Activated CD4-positive, alpha-beta T cell treated with anti-CD3 and anti-CD28 coated beads, Interleukin-2, amount 50 U/mL, for 16 hours (primary cell): ENCODE measurements at regions not wholly inside any gene's neighbourhood (a gene's known extent, or its start where the extent isn't known, plus 50 kb on each side); places are given as distances from the start of the nearest gene placed in this dataset.
A peak's percentile ranks its signal among the peaks of the same experiment; 100 is the strongest.

Experiments used
- DNase-seq: peaks from one replicate; pipeline ENCODE4 v3.0.0-alpha.2; 2020

DNA sequence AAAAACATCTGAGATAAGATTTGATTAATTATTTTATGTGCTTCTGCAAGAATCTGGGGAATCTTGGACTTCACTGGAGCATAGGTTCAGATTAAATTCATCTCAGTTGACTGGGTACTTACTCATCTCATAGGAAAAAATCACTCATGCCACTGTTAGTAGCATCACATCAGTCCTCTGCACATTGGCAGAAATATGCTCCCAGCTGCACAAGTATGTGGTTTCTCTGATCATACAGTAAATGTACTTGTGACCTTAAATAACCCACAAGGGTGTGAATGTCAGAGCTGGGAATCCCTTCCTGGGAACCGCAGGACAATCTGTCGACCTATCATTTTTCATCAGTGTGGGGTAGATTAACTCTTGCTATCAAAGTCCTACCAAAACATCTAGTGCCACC, 203.7 kb upstream of the SLC24A2 start:
- DNase-seq: peak; percentile 24

DNA sequence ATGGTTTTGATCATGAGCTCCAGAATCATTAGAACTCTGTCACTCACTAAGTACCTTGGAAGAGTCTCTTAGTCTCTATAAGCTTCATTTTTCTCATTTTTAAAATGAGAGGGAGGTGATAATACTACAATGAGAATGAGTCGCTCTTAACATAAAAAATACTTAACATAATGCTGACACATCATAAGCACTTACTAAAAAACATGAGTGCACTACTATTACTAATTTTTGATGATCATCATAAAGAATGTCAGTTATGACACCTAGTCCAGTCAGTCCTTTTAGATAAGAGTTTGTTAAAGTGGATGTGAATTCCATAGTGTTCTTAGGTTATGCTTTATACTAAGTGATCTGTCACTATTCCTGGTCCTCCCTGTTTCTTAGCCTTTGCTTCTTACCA, 200.4 kb upstream of the SLC24A2 start:
- no peak for DNase-seq

DNA sequence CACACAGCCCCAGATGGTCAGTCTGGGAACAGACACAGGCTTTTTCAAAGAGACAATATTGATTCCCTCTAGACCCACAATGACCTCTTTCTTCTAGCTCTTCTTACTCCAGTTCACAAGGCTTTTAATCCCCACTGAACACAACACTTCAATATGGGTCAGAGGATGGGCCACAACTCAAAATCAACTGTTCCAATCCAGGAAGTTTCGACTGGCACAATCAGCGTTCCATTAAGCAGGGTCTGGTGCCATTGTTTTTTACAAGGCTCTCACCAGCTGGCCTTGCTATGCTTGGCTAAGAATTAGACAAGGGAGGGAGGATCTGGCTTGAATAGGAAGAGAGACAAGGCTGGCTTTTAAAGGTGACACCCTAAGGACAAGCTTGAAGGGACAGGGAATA, 199.4 kb upstream of the SLC24A2 start:
- DNase-seq: no peak

DNA sequence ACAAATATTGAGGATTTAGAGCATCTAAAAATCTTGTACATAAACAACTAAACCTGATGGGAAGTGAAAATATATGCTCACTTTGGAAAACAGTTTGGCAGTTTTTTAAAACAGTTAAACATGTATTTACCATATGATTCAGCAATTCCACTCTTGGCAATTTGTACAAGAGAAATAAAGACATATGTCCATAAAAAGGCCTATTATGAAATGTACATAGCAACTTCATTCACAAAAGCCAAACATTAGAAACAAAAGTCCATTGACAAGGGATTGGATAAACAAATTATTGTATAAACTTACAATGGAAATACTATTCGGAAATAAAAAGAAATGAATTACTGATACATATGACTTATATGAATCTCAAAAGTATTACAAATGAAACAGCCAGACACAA, 196.2 kb upstream of the SLC24A2 start:
- no peak for DNase-seq

DNA sequence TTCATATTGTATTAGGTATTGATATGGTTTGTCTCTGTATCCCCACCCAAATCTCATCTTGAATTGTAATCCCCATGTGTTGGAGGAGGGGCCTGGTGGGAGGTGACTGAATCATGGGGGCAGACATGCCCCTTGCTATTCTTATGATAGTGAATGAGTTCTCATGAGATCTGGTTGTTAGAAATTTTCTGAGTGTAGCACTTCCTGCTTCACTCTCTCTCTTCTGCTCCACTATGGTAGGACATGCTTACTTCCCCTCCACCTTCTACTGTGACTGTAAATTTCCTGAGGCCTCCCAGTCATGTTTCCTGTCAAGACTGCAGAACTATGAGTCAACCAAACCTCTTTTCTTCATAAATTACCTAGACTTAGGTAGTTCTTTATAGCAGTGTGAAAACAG, 187.4 kb upstream of the SLC24A2 start:
- peak; percentile 84 for DNase-seq

DNA sequence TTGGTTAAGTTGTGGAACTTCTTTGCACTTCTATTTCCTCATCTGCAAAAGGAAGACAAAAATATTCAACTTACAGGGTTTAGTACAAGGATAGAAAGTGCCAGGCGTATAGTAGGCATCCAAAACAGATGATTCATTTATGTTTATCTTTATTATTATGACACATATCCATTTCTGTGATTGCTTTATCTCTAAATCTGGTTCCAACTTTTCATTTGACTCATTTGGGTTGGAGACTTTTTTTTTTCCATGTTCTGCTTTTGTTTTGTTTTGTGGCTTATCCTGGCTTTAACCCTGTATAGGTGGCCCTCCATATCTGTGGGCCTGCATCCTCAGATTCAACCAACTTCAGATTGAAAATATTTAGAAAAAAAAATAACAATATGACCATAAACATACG, 186.7 kb upstream of the SLC24A2 start:
- peak; percentile 60 for DNase-seq

DNA sequence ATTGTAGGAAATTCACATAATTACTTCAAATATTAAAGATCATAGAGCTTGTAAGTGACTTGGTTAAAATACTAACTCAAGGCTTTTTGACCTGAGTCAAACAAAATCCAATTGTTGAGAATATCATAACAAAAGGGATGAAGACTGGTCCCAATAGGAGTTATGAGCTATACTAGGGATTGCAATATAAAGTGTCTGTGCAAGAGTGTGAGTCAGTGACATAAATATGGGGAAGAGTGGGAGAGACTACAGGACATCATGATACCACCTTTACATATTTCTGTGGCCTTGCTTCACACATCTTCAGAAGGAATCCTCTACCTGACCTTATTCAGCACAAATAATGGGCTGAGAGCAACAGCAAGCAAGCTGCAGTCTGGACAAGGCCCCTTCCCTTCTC, 180.9 kb upstream of the SLC24A2 start:
- DNase-seq: no peak

DNA sequence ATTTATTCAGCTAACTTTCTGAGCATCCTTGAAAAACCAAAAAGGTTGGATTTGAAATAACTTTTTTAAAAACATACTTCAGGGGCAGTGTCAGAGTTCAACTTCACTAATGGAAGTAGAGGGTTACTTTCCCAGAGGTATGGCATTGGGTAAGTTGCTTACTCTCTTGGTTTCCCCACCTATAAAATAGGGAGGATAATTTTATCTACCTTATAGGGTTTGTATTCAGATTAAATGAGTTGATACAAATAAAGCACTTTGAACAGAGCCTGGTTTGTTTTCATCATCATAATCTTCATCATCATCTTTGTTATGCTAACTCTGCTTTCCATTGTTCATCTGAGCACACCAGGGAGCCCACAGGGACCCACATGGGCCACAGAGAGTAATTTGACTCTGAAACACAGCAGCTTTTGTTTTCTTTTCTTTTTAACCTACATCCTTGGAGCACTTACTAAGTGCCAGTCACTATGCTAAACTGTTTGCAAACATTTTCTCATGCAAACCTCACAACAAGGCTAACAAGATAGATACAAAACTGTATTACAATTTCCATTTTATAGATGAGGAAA, 179.1 kb upstream of the SLC24A2 start:
- DNase-seq: no peak

DNA sequence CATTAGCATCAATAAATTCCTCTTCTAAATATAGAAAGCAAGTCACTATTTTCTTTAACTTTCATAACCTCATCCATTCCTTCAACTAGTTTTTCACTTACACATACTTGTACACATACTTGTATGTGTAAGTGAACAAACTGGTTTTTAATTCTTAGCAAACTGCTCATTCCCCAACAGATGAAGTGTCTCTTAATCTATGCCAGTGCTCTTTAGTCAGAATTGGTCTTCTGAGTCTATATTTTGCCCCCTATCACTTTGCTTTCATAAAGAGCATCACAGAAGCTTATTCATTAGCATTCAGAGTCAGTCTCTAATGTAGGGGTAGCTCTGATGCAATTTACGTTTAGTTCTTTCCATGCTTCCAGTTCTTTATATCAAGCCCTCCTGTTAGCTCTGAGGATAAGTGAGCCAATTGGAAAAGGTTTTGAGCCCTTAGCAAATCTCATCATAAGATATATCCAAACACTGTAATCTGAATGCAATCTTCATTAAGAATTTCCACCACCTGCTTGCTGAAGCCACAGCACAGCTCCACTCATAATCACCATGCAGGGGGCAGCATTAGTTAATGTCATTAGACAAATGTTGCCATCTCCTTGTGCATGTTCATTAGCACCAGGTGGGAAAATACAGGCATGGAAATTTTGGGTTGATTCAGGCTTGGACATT, 178.5 kb upstream of the SLC24A2 start:
- DNase-seq: no peak

DNA sequence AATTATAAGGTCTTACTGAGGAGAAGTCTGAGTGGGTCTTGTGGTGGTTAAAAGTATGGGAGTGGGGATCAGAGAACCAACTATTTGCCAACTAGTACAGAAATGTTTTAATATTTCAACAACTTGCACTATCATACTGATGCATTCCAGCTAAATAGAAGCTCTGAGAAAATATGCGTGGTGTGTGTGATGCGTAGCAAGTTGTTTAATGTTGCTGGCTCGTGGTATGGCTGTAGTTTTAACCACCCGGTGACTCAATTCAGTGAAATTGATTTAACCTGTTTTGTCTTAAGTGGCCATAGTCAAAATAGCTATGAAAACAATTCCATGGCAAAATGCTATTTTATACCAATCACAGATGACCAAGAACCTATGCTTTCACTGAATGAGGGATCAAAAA, 176.5 kb upstream of the SLC24A2 start:
- DNase-seq: no peak

DNA sequence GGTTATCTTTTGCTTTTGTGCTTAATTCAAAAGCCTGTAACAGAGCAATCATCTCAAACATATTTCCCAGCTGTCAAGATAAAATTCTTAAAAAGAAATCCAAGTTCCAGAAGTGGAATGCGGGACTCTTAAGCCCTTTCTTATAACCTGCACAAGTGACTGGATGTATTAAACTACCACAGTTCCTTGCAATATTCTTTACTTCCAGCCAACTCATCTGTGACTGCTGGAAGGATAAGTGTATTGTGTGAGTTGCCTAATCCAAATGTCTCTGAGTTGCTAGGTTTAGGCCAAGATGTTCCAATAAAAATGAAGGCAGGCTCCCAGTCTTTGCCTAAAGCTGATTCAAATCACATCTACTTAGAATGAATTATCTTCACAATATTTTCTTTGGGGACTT, 159.2 kb upstream of the SLC24A2 start:
- no peak for DNase-seq

DNA sequence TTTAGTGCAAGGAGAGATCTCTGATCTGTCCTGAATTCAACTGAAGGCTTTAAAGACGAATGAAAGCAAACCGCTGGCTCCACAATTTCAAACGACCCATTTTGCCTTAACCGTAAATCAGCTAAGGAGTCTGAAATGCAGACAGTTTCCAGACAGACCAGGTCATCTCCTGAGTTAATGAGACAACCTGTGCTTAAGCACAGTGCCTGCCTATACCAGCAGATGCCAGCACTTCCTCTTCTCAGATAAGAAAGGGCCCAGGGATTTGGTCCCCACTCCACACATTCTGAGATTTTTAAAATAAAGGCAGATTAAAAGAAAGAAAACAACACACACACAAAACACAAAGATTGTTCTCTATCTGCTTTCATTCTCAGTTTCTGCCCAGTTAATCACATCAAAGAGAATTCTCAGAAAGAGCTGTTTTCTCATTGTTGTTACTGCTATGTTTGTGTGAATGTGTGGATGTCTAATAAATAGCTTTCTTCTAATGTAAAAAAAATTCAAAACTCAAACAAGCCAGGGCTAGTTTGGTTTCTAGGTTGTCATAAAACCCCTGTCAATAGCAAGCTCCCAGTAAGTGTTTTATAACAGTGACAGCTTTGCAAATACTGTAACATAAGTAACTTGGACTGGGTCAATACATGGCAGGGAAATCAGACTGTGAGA, 157.7 kb upstream of the SLC24A2 start:
- DNase-seq: peak; percentile 35

DNA sequence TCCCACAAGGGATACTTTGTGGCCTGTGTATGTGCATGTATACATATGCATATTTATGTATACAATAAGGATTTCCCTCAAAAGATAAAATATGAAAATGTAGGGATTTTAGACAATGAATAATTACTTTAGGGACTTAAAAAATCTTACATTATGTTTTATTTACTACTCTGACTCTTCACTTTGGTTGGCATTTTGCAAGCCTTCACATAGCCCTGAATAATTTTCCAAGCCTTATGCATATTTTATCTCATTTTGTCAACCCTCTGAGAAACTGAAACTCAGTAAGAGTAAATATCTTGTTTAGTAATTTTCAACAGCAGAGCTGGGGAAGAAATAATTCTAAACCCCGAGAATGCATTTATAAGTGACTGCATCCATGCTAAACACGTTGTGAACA, 153.0 kb upstream of the SLC24A2 start:
- DNase-seq: no peak

DNA sequence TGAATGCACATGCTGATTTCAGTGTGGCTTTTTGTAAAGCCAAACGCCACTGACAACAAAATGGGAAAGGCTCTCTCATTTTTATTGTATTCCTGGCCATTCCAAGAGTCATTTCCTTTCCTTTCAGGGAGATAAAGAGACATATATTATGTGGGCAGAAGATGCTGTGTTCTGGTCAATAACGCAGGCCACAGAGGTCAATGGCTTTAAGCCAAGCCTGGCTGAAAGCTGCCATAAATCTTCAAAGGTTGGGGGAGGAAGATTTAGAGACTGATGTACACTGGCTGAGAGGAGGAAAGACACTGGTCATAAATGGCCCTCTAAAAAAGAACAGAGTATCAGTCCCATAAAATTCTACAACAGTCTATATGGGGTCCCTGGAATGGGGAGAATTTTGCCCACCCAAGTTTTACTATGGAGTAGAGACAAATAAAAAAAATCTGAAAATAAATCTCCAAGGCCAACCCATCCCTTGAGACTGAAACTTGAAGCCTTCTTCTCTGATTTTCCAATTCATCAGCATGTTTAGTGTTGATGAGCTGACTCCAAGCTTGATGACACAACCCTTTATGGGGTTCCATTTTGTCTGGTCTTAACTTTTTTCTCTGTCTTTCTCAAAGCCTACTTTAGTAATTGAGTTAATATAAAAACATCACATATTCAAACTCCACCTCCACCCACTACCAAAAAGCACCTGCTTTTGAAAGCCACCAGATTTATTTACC, 152.1 kb upstream of the SLC24A2 start:
- DNase-seq: no peak

DNA sequence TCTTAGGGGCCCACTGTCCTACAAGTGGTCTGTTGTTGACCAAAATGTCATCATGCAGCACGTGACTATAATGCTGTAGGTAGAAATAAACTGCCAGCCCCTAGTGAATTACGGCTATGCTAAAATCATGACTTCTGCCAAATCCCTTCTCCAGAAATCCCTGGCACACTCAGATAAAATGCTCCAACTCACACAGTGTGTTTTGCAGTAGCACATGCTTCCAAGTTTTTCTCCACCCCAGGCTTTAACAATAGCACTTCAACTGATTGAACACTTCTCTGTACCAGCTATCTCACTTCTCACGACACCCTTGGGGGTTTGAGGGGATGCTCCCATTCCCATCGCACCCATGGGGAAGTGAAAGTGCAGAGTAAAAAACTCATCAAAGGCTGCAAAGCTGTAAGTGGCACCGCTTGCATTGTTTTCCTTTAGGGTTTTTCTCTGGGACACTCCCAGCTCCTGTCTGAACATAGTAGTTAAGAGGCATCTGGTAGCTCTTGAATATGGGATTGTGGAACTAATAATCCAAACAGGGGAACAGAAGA, 151.0 kb upstream of the SLC24A2 start:
- DNase-seq: no peak

DNA sequence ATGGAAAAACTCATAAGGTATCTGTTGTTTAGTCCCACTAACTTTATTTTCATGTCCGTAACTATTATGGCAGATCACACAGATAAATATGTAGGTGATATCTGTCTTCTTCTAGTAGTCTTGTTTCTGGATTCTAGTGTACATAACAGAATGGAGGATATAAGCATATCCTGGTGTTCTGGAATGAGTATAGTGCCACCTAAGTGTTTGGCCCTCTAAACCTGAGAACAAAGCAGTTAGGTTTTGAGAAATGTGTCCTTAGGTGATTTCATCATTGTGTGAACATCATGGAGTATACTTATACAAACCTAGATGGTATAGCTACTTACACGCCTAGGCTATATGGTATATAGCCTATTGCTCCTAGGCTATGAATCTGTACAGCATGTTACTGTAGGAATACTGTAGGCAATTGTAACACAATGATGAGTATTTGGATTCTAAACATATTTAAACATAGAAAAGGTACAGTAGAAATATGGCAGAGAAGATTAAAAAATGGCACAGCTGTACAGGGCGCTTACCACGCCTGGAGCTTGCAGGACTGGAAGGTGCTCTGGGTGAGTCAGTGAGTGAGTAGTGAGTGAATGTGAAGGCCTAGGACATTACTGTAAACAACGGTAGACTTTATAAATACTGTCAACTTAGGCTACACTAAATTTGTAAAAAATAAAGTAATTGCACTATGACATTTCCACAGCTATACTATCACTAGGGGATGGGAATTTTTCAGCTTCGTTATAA, 150.3 kb upstream of the SLC24A2 start:
- DNase-seq: no peak

DNA sequence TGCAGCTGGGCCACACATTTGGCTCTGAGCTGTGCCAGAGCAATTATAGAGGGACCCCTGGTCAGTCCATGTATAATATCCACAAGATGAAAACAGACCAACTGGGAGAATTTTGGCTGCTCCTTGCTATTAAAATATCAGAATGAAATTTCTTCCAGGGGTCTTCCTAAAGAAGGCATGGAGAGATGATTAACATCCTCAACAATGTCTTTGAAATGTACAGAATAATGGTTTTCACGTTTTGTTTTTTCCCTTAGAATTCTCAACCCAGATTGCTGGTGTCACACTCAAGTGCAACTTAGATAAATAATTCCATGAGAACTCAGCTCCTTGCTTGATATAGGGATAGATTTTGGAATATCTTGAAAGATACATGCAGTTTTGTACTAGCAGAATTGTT, 148.3 kb upstream of the SLC24A2 start:
- DNase-seq: no peak

DNA sequence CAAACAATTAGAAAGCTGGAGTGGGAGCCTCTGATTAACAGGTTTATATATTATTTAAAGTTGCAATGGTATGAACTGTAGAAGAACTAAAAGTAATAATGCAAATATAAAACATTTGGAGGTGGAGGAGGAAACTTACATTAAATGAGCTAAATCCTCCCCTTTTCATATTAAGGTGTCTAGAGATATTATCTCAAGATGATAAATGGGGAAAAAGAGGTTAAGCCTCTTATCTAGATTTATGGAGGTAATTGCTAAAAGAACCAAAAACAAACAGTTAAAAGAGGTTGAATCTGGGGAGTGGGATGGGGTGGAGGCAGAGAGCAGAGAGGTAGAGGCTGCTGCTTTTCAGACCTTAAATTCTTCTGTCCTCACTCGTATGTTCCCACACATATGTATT, 147.8 kb upstream of the SLC24A2 start:
- DNase-seq: no peak

DNA sequence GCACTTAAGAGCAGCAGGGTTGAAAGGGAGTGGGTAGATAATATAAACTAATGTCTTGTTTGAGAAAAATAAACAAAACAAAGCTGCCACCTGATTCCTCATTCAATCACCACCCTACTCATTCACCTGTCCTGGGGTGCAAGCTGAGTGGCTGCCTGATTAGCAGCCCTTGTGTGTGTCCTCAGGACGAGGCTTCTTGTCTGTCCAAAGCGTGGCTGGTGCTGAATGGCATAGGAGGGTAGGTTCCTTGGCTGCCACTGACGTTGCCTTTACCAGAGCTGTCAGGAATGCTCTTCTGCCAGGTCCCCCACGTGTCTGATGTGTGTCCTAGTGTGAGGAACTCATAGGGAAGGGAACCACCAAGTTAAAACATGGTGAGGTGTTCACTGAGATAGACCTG, 146.6 kb upstream of the SLC24A2 start:
- no peak for DNase-seq

DNA sequence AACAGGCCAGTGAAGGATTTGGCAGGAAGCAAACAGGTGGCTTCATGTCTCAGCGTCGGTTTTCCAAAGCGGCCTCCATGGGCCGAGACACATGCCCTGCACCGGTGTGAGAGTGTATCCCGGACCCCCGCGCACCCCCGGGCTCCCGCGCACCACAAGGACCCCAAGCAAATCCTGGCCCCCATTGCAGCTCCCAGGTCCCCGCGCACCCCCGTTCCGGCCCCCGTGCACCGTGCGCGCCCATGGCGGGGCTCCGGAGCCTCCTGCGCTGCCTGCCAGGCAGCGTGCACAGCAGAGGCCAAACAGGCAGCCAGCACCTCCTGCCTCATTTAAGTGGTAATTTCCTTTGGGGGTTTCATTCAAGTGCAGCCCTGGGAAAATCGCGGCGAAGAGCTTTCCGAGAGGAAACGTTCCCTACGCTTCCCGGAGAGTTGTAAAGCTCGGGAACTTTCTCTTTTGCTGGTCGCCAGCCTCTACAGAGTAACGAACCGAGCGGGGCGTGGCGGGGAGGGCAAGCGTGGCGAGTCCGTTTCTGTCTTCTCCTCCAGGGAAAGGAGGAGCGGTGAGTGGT, 145.5 kb upstream of the SLC24A2 start:
- DNase-seq: no peak

DNA sequence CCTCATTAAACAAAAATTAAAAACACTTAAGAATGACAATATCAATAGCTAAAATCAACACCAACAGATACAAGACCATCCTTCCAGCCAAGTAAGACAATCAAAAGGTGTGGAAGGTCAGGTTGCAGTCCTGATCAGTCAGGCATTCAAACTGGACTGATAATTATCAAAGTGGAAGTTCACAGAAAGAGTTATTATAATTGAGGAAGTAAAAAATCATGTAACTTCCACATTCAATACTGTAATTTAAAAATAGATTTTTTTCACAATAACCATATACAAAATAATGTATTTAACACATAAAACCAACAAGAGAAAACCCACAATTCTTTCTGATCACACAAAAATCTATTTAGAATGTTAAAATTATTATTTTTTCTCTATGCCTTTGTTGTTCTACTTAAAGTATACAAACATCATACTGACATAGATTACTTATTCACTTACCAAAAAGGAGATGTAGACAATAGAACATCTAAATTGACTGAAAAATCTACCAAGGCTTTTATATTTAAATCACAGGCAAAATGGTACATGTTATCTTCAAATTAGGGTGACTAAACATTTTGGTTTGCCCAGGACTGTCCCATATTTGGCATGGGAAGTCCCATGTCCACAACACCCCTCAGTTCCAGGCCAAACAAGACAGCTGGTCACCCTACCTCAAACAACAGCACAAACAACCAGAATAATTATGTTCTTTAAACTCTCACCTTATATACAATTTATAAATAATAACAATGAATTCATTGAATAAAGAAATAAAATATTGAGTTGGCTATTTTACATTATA, 142.5 kb upstream of the SLC24A2 start:
- no peak for DNase-seq

DNA sequence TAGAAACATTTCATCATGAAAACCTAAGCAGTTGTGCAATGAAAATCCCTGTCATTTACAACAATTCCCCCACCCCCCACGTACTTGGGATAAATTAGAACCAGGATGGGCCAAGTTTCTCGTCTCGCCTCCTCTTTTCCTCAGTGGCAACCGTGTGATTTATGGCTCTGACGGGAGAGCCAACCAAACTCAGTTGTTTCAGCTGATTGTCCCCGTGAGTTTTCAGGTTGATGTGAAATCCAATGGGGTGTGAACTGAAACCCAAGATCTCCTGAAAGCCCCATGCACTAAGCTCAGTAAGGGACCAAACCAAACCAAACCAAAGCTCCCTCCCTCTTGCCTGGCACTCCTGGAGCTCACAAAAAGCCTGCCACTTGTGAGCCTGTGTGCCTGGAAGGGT, 138.7 kb upstream of the SLC24A2 start:
- no peak for DNase-seq
